Activated CD8-positive, alpha-beta T cell treated with anti-CD3 and anti-CD28 coated beads for 36 hours (primary cell): ENCODE measurements at regions not wholly inside any gene's neighbourhood (a gene's known extent, or its start where the extent isn't known, plus 50 kb on each side); places are given as distances from the start of the nearest gene placed in this dataset.
A peak's percentile ranks its signal among the peaks of the same experiment; 100 is the strongest.

Experiments used
- ATAC-seq: fragments of 200-7000 bp; cut with Tn5 transposase; one replicate; pipeline ENCODE4 v1.10.0; 2021; ENCODE audit warnings: mild to moderate bottlenecking, moderate library complexity
- CTCF ChIA-PET: fragments of 350-600 bp; sonication (Branson Sonifier 250); formaldehyde crosslinking; loops from one replicate; lab custom pipeline; 2021; ENCODE audit warnings: antibody characterized with exemption; lab: Charles Lee
- POLR2A ChIA-PET: fragments of 350-600 bp; sonication (Branson Sonifier 250); formaldehyde crosslinking; loops from one replicate; lab custom pipeline; 2021; ENCODE audit warnings: antibody characterized with exemption; lab: Charles Lee
- DNase-seq: peaks from one replicate; pipeline ENCODE4 v3.0.0-alpha.2; 2020
- H3K27ac Mint-ChIP-seq: one replicate; pipeline ENCODE4 v1.8.0; 2021; ENCODE audit warnings: mild to moderate bottlenecking, mixed read lengths
- H3K27me3 Mint-ChIP-seq: one replicate; pipeline ENCODE4 v1.8.0; 2021; ENCODE audit warnings: mixed read lengths
- H3K36me3 Mint-ChIP-seq: one replicate; pipeline ENCODE4 v1.8.0; 2021; ENCODE audit warnings: low read depth, mixed read lengths
- H3K4me1 Mint-ChIP-seq: one replicate; pipeline ENCODE4 v1.8.0; 2021; ENCODE audit warnings: low read depth, mixed read lengths
- H3K4me3 Mint-ChIP-seq: one replicate; pipeline ENCODE4 v1.8.0; 2021; ENCODE audit warnings: mild to moderate bottlenecking, moderate library complexity, mixed read lengths
- H3K9me3 Mint-ChIP-seq: one replicate; pipeline ENCODE4 v1.8.0; 2021; ENCODE audit warnings: mixed read lengths
- CTCF ChIP-seq: fragments of 200-600 bp; IDR thresholded peaks from one replicate; pipeline ENCODE4 v1.8.0; 2022; ENCODE audit warnings: antibody characterized with exemption, mild to moderate bottlenecking
- intact Hi-C: fragments of 100-400 bp; cut with micrococcal nuclease; formaldehyde crosslinking; loops from one replicate; pipeline ENCODE4 v1.10.0; 2022

GRCh38 chr11:30113326-30113898, 96.6 kb upstream of the KCNA4 start:
- Mint-ChIP-seq H3K4me1 (no peaks in the 10 kb centered on the region), H3K27me3 (peaks cover 1% of the 10 kb centered on the region), H3K9me3 (no peaks in the 10 kb centered on the region), H3K36me3 (no peaks in the 10 kb centered on the region), H3K4me3 (no peak overlapping the region), H3K27ac (no peak overlapping the region)
- CTCF ChIA-PET = interaction anchor here (0.6 to 1.4 kb wide), 2 partner anchors 15 to 46 kb away, joined by 3 to 4 read pairs; no protein-coding TSS in a partner anchor
- ATAC-seq = no peak
- TF ChIP-seq CTCF = no peak
- POLR2A ChIA-PET = no interaction called here
- intact Hi-C loops = no loop called here
- DNase-seq = no peak

- ATAC-seq (no peak), DNase-seq (no peak)
- POLR2A ChIA-PET = no interaction called here
- TF ChIP-seq CTCF = no peak
- intact Hi-C loops = no loop called here
- CTCF ChIA-PET = interaction anchor here (0.8 to 1.5 kb wide), 3 partner anchors 12 to 80 kb away, joined by 3 to 6 read pairs (median 4); no protein-coding TSS in a partner anchor
- no peaks in the 10 kb centered on the region for H3K36me3 Mint-ChIP-seq
- no peaks in the 10 kb centered on the region for H3K4me1 Mint-ChIP-seq
- H3K9me3 Mint-ChIP-seq = no peaks in the 10 kb centered on the region
- peaks cover 2% of the 10 kb centered on the region for H3K27me3 Mint-ChIP-seq
- no peak overlapping the region for H3K4me3 Mint-ChIP-seq
- no peak overlapping the region for H3K27ac Mint-ChIP-seq
These were observed 99.7 kb upstream of the KCNA4 start for GRCh38 chr11:30116512-30116911.

GRCh38 chr11:30120045-30120589, 103.3 kb upstream of the KCNA4 start:
- DNase-seq = no peak
- TF ChIP-seq CTCF = no peak
- Mint-ChIP-seq H3K4me1 (no peaks in the 10 kb centered on the region), H3K27me3 (peaks cover 2% of the 10 kb centered on the region), H3K4me3 (no peak overlapping the region), H3K27ac (no peak overlapping the region), H3K36me3 (no peaks in the 10 kb centered on the region), H3K9me3 (no peaks in the 10 kb centered on the region)
- intact Hi-C loops = no loop called here
- ATAC-seq = no peak
- ChIA-PET CTCF (no interaction called here), POLR2A (no interaction called here)

- no peaks in the 10 kb centered on the region for H3K9me3 Mint-ChIP-seq
- ChIA-PET POLR2A (no interaction called here), CTCF (no interaction called here)
- ATAC-seq = no peak
- intact Hi-C loops = no loop called here
- no peaks in the 10 kb centered on the region for H3K4me1 Mint-ChIP-seq
- H3K27me3 Mint-ChIP-seq = peaks cover 2% of the 10 kb centered on the region
- H3K36me3 Mint-ChIP-seq = no peaks in the 10 kb centered on the region
- TF ChIP-seq CTCF = no peak
- no peak overlapping the region for H3K27ac Mint-ChIP-seq
- DNase-seq = no peak
- H3K4me3 Mint-ChIP-seq = no peak overlapping the region
These were observed 105.4 kb upstream of the FSHB start for GRCh38 chr11:30125456-30125855.

GRCh38 chr11:30128269-30128932, 102.4 kb upstream of the FSHB start:
- Mint-ChIP-seq H3K36me3 (no peaks in the 10 kb centered on the region), H3K27ac (no peak overlapping the region), H3K4me1 (no peaks in the 10 kb centered on the region), H3K4me3 (no peak overlapping the region), H3K9me3 (no peaks in the 10 kb centered on the region), H3K27me3 (no peaks in the 10 kb centered on the region)
- ATAC-seq (no peak), DNase-seq (no peak)
- POLR2A ChIA-PET = no interaction called here
- CTCF ChIA-PET = interaction anchor here (0.7 to 4.1 kb wide), 20 partner anchors 8 to 206 kb away, joined by 3 to 54 read pairs (median 4); partner anchors contain the start of gene ARL14EP
- peak; percentile 80 for TF ChIP-seq CTCF
- intact Hi-C loops = no loop called here
